Esophagus muscularis mucosa (tissue), 4 donors: ENCODE measurements at regions not wholly inside any gene's neighbourhood (a gene's known extent, or its start where the extent isn't known, plus 50 kb on each side); places are given as distances from the start of the nearest gene placed in this dataset.
"Not testable (repeated sequence)": the region's sequence is repeated elsewhere in the genome, so short reads cannot be mapped to it uniquely, and the experiment has no call there.

Experiments used
- DNase-seq: peaks from one replicate; pipeline ENCODE4 v3.0.0-alpha.2; 2017; ENCODE audit errors: extremely low spot score
- H3K27ac ChIP-seq, 4 donors: fragments of 200-600 bp; sonication (generic); replicated peaks in 1 of 4; 1 replicate in 3 of 4; 2 replicates in 1 of 4; pipeline ENCODE4 v1.5.1; 2016 to 2019; ENCODE audit warnings: mild to moderate bottlenecking in 1 of 4
- H3K27me3 ChIP-seq, 4 donors: fragments of 200-600 bp; sonication (generic); one replicate each; pipeline versions ENCODE4 v1.5.1 to v1.6.0; 2016 to 2019
- H3K36me3 ChIP-seq, 4 donors: fragments of 200-600 bp; sonication (generic); one replicate each; pipeline ENCODE4 v1.5.1; 2016 to 2019
- H3K4me1 ChIP-seq, 4 donors: fragments of 200-600 bp; sonication (generic); one replicate each; pipeline ENCODE4 v1.5.1; 2016 to 2019
- H3K4me3 ChIP-seq, 4 donors: fragments of 200-600 bp; sonication (generic); 1 replicate in 2 of 4; 2 replicates in 2 of 4; pipeline ENCODE4 v1.5.1; 2016 to 2019; ENCODE audit warnings: mild to moderate bottlenecking in 4 of 4, moderate library complexity in 1 of 4
- H3K9me3 ChIP-seq, 4 donors: fragments of 200-600 bp; sonication (generic); 1 replicate in 3 of 4; 2 replicates in 1 of 4; pipeline ENCODE4 v1.5.1; 2016 to 2019
- CTCF ChIP-seq, 3 experiments: fragments of 200-600 bp in 2 of 3; fragments of 450-650 bp in 1 of 3; sonication (generic) in 2 of 3; IDR thresholded peaks; one replicate each; pipeline ENCODE4 v1.5.1; 2017 to 2019; ENCODE audit warnings: antibody characterized with exemption in 3 of 3, mild to moderate bottlenecking in 2 of 3, moderate library complexity in 1 of 3
- EP300 ChIP-seq: sonication (generic); formaldehyde crosslinking; IDR thresholded peaks from one replicate; pipeline ENCODE4 v1.6.1; 2017; ENCODE audit warnings: antibody characterized with exemption
- POLR2A ChIP-seq: fragments of 450-650 bp; IDR thresholded peaks from one replicate; pipeline ENCODE4 v1.6.1; 2017; ENCODE audit warnings: antibody characterized with exemption, moderate library complexity, mild to moderate bottlenecking, low read depth
- POLR2AphosphoS5 ChIP-seq, 2 donors: sonication (generic); formaldehyde crosslinking; IDR thresholded peaks; one replicate each; pipeline ENCODE4 v1.6.1; 2017; ENCODE audit warnings: antibody characterized with exemption in 2 of 2
- WGBS: methylation state at CpG from one replicate; pipeline ENCODE4 v1.1.5; 2018; 5-methylcytosine and 5-hydroxymethylcytosine counted together
- intact Hi-C: fragments of 100-400 bp; cut with DNase I; formaldehyde crosslinking; loops from one replicate; pipeline ENCODE4 v1.15.1; 2023

DNA sequence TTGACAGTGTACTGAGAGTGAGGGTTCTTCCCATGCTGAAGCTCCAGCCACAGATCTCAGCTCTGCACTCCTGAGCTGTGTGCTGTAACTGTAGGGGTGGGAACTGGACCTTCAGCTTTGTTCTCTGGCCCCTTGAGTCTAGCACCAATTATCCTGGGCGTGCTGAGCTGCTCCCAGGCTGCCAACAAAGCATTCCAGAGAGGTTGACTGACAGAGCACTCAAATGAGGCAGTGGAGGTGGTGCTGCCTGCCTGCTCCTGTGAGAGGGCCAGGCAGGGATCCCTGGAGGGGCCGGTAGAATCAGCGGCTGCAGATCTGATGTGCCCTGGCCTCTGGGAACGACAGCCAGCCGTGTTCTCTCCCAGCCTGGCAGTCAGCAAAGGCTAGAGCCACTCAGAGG is 375.7 kb upstream of the AADAT start:
- DNase-seq = no peak
- no CpG with 5 or more reads among the region's 5 CpGs for WGBS
- H3K9me3 ChIP-seq = no peaks in the 10 kb centered on the region
- H3K4me1 ChIP-seq = no peaks in the 10 kb centered on the region
- no peaks in the 10 kb centered on the region for H3K27me3 ChIP-seq
- no peak overlapping the region for H3K27ac ChIP-seq
- no peaks in the 10 kb centered on the region for H3K36me3 ChIP-seq
- TF ChIP-seq EP300 (no peak), POLR2A (no peak), POLR2AphosphoS5 (IDR thresholded peaks at IDR 0.05) (no peak), CTCF (IDR thresholded peaks at IDR 0.05) (no peak)
- intact Hi-C loops = no loop called here
- no peak overlapping the region for H3K4me3 ChIP-seq

- WGBS = 80% methylated on average over 5 of the region's 5 CpGs
- no peak for DNase-seq
These were observed 374.9 kb upstream of the AADAT start for GRCh38 chr4:170464614-170465197.

GRCh38 chr4:170446782-170447181 is 357.0 kb upstream of the AADAT start:
- WGBS = 83% methylated on average over 3 of the region's 3 CpGs
- TF ChIP-seq POLR2A (no peak), EP300 (no peak), POLR2AphosphoS5 (IDR thresholded peaks at IDR 0.05) (no peak), CTCF (IDR thresholded peaks at IDR 0.05) (no peak)

More at GRCh38 chr4:170464614-170465197, 374.9 kb upstream of the AADAT start:
- Histone ChIP-seq H3K36me3 (no peaks in the 10 kb centered on the region), H3K27ac (no peak overlapping the region), H3K4me1 (no peaks in the 10 kb centered on the region), H3K4me3 (no peak overlapping the region), H3K9me3 (no peaks in the 10 kb centered on the region), H3K27me3 (no peaks in the 10 kb centered on the region)
- intact Hi-C loops = no loop called here
- TF ChIP-seq CTCF (IDR thresholded peaks at IDR 0.05) (no peak), POLR2A (no peak), POLR2AphosphoS5 (IDR thresholded peaks at IDR 0.05) (no peak), EP300 (no peak)

GRCh38 chr4:170441146-170441545 is 351.4 kb upstream of the AADAT start:
- WGBS = 82% methylated on average over 2 of the region's 2 CpGs
- DNase-seq, H3K27ac ChIP-seq, H3K27me3 ChIP-seq, H3K36me3 ChIP-seq, H3K4me3 ChIP-seq, H3K4me1 ChIP-seq, H3K9me3 ChIP-seq, intact Hi-C loops: not testable (repeated sequence)

More at GRCh38 chr4:170446782-170447181, 357.0 kb upstream of the AADAT start:
- no peak overlapping the region for H3K4me3 ChIP-seq
- no peaks in the 10 kb centered on the region for H3K4me1 ChIP-seq
- no peak overlapping the region for H3K27ac ChIP-seq
- intact Hi-C loops = no loop called here
- no peaks in the 10 kb centered on the region for H3K36me3 ChIP-seq
- no peaks in the 10 kb centered on the region for H3K9me3 ChIP-seq
- no peak for DNase-seq
- H3K27me3 ChIP-seq = no peaks in the 10 kb centered on the region

DNA sequence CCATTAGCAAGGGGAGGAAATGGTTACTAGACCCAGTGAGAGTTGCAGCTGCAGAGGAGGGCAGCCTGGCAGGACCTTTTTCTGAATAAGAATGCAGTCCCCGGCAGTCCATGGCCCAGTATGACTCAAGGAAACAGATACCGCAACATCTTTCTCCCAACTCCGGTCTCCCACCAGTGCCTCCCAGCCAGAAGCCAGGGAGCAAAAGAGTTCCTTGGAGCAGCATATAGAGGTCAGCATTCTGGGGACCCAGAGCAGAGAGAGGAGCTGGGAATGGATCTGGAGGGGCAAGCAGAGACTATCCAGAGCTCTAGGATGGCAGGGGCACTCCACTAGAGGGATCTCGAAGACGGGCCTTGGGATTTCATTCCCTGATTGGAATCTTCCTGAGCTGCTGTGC is 339.2 kb upstream of the AADAT start:
- TF ChIP-seq POLR2AphosphoS5 (IDR thresholded peaks at IDR 0.05) = no peak
- no peak for TF ChIP-seq POLR2A
- no peak for TF ChIP-seq EP300
- no peak for TF ChIP-seq CTCF (IDR thresholded peaks at IDR 0.05)
- Histone ChIP-seq H3K27ac (no peak overlapping the region), H3K4me1 (no peaks in the 10 kb centered on the region), H3K4me3 (no peak overlapping the region), H3K36me3 (no peaks in the 10 kb centered on the region), H3K9me3 (no peaks in the 10 kb centered on the region), H3K27me3 (no peaks in the 10 kb centered on the region)
- WGBS = 81% methylated on average over 5 of the region's 5 CpGs
- intact Hi-C loops = no loop called here
- no peak for DNase-seq
